H9 (cell line): ENCODE measurements at regions not wholly inside any gene's neighbourhood (a gene's known extent, or its start where the extent isn't known, plus 50 kb on each side); places are given as distances from the start of the nearest gene placed in this dataset.

Source experiments
- DNase-seq: peaks from one replicate; pipeline ENCODE4 v3.0.0-alpha.2; 2017
- H2AFZ ChIP-seq: one replicate; pipeline ENCODE4 v1.6.1; 2013; ENCODE audit warnings: mild to moderate bottlenecking, low read length, control low read depth, moderate library complexity
- H2AK5ac ChIP-seq: 2 replicates; pipeline ENCODE4 v1.6.1; 2013; ENCODE audit warnings: low read length, control low read depth, mixed read lengths; ENCODE audit not compliant: insufficient read length
- H2BK120ac ChIP-seq: one replicate; pipeline ENCODE4 v1.6.1; 2013; ENCODE audit warnings: low read depth, mild to moderate bottlenecking, low read length, control low read depth, inconsistent platforms; ENCODE audit not compliant: poor library complexity, severe bottlenecking
- H2BK12ac ChIP-seq: 2 replicates; pipeline ENCODE4 v1.6.1; 2013; ENCODE audit warnings: low read length, control low read depth, mixed read lengths, low read depth; ENCODE audit not compliant: insufficient read length
- H2BK15ac ChIP-seq: 2 replicates; pipeline ENCODE4 v1.6.1; 2013; ENCODE audit warnings: low read depth, low read length, control low read depth
- H2BK20ac ChIP-seq: one replicate; pipeline ENCODE4 v1.6.1; 2013; ENCODE audit warnings: low read depth, mild to moderate bottlenecking, low read length, control low read depth, inconsistent platforms; ENCODE audit not compliant: poor library complexity, severe bottlenecking
- H2BK5ac ChIP-seq: 2 replicates; pipeline ENCODE4 v1.6.1; 2013; ENCODE audit warnings: low read length, control low read depth, mixed read lengths; ENCODE audit not compliant: insufficient read length
- H3K14ac ChIP-seq: 2 replicates; pipeline ENCODE4 v1.6.1; 2013; ENCODE audit warnings: low read length, control low read depth; ENCODE audit not compliant: insufficient read depth
- H3K18ac ChIP-seq: 2 replicates; pipeline ENCODE4 v1.6.1; 2013; ENCODE audit warnings: low read depth, mild to moderate bottlenecking, mixed read lengths, low read length, control low read depth; ENCODE audit not compliant: insufficient read length
- H3K23ac ChIP-seq: 2 replicates; pipeline ENCODE4 v1.6.1; 2013; ENCODE audit warnings: low read length, control low read depth, mixed read lengths, low read depth; ENCODE audit not compliant: insufficient read length
- H3K23me2 ChIP-seq: 2 replicates; pipeline ENCODE4 v1.6.1; 2013; ENCODE audit warnings: low read depth, mild to moderate bottlenecking, mixed read lengths, low read length, control low read depth; ENCODE audit not compliant: insufficient read length, poor library complexity, severe bottlenecking
- H3K27ac ChIP-seq: 2 replicates; pipeline ENCODE4 v1.5.1; 2013; ENCODE audit warnings: low read length, control low read depth, mixed read lengths, low read depth; ENCODE audit not compliant: insufficient read length
- H3K27me3 ChIP-seq: 2 replicates; pipeline ENCODE4 v1.6.1; 2013; ENCODE audit warnings: low read length, control low read depth, inconsistent platforms; ENCODE audit not compliant: insufficient read depth
- H3K4ac ChIP-seq: 2 replicates; pipeline ENCODE4 v1.6.1; 2013; ENCODE audit warnings: low read depth, mild to moderate bottlenecking, control low read depth, inconsistent platforms, low read length, moderate library complexity
- H3K4me1 ChIP-seq: 2 replicates; pipeline ENCODE4 v1.6.1; 2013; ENCODE audit warnings: low read length, control low read depth, inconsistent platforms; ENCODE audit not compliant: insufficient read depth
- H3K4me2 ChIP-seq: 2 replicates; pipeline ENCODE4 v1.6.1; 2013; ENCODE audit warnings: low read length, control low read depth, mixed read lengths; ENCODE audit not compliant: insufficient read length, insufficient read depth
- H3K56ac ChIP-seq: 2 replicates; pipeline ENCODE4 v1.6.1; 2013; ENCODE audit warnings: low read depth, mild to moderate bottlenecking, mixed read lengths, low read length, control low read depth; ENCODE audit not compliant: insufficient read length
- H3K79me1 ChIP-seq: 2 replicates; pipeline ENCODE4 v1.6.1; 2013; ENCODE audit warnings: low read depth, mild to moderate bottlenecking, moderate library complexity, low read length, control low read depth, inconsistent platforms; ENCODE audit not compliant: insufficient read depth, poor library complexity, severe bottlenecking
- H3K79me2 ChIP-seq: 2 replicates; pipeline ENCODE4 v1.6.1; 2013; ENCODE audit warnings: low read length, control low read depth, inconsistent platforms; ENCODE audit not compliant: insufficient read depth
- H3K9ac ChIP-seq: 2 replicates; pipeline ENCODE4 v1.6.1; 2013; ENCODE audit warnings: low read length, control low read depth, mixed read lengths; ENCODE audit not compliant: insufficient read length; ENCODE audit errors: extremely low read depth
- H3K9me3 ChIP-seq: one replicate; pipeline ENCODE4 v1.6.1; 2013; ENCODE audit warnings: low read depth, low read length, inconsistent platforms; ENCODE audit not compliant: control insufficient read depth
- H3T11ph ChIP-seq: one replicate; pipeline ENCODE4 v1.6.1; 2013; ENCODE audit warnings: mild to moderate bottlenecking, low read length, control low read depth, inconsistent platforms
- H4K20me1 ChIP-seq: one replicate; pipeline ENCODE4 v1.6.1; 2013; ENCODE audit not compliant: control insufficient read depth, insufficient read length, insufficient read depth
- H4K5ac ChIP-seq: 2 replicates; pipeline ENCODE4 v1.6.1; 2013; ENCODE audit warnings: low read depth, mild to moderate bottlenecking, mixed read lengths, low read length, control low read depth; ENCODE audit not compliant: insufficient read length
- H4K8ac ChIP-seq: replicated peaks from 2 replicates; pipeline ENCODE4 v1.6.1; 2013; ENCODE audit warnings: low read length, control low read depth, mixed read lengths, low read depth; ENCODE audit not compliant: insufficient read length
- H4K91ac ChIP-seq: 2 replicates; pipeline ENCODE4 v1.6.1; 2013; ENCODE audit warnings: low read depth, mild to moderate bottlenecking, moderate library complexity, mixed read lengths, low read length, control low read depth; ENCODE audit not compliant: insufficient read length
- H3K27ac Mint-ChIP-seq, 3 experiments: 2 replicates in 2 of 3; 3 replicates in 1 of 3; pipeline ENCODE4 v1.8.0; 2020 to 2021; ENCODE audit warnings: mixed read lengths in 3 of 3, mild to moderate bottlenecking in 1 of 3, moderate library complexity in 1 of 3
- H3K27me3 Mint-ChIP-seq: 2 replicates; pipeline ENCODE4 v1.8.0; 2021; ENCODE audit warnings: low read depth, mild to moderate bottlenecking, moderate library complexity, mixed read lengths
- H3K36me3 Mint-ChIP-seq, 3 experiments: 2 replicates in 2 of 3; 3 replicates in 1 of 3; pipeline ENCODE4 v1.8.0; 2020 to 2021; ENCODE audit warnings: low read depth in 3 of 3, mixed read lengths in 3 of 3; ENCODE audit not compliant: insufficient read depth in 1 of 3
- H3K4me1 Mint-ChIP-seq, 2 experiments: 2 replicates each; pipeline ENCODE4 v1.8.0; 2020; ENCODE audit warnings: mixed read lengths in 2 of 2
- H3K4me3 Mint-ChIP-seq, 2 experiments: 2 replicates in 1 of 2; 3 replicates in 1 of 2; pipeline ENCODE4 v1.8.0; 2020 to 2021; ENCODE audit warnings: mild to moderate bottlenecking in 2 of 2, mixed read lengths in 2 of 2, moderate library complexity in 1 of 2
- H3K9me3 Mint-ChIP-seq, 2 experiments: 2 replicates in 1 of 2; 3 replicates in 1 of 2; pipeline ENCODE4 v1.8.0; 2020; ENCODE audit warnings: mild to moderate bottlenecking in 2 of 2, mixed read lengths in 2 of 2, moderate library complexity in 1 of 2
- WGBS: extraction: QIAGEN DNeasy Blood & Tissue Kit; methylation state at CpG from one replicate; pipeline ENCODE4 v1.1.7; 2013; ENCODE audit warnings: missing lambda C conversion rate, low lambda C conversion rate, mixed read lengths; ENCODE audit not compliant: insufficient read length; ENCODE audit errors: extremely low coverage; 5-methylcytosine and 5-hydroxymethylcytosine counted together
- TF ChIP-seq, protein P1 (sequence below): fragments of 200-600 bp; sonication (generic); conservative IDR thresholded peaks from 3 replicates; pipeline ENCODE4 v1.8.0; 2021; ENCODE audit warnings: antibody characterized with exemption, mild to moderate bottlenecking

DNA sequence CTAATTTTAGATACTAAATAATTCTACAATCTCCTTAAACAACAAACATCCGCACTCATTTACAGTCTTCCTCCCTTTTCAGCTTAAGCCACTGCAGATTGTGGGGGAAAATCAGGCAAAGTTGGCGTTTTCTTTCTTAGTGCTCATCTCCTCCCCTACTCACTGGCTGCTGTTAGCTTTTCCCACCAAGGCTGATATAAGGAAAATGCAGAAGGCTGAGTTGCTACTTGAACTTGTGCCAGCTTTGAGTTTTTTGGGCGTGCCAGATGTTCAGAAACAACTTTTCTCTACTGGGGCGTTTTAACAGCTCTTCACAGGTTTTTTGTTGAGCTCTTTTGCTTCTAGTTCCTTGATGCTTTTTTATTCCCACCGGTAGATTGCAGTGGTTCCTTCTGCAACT is 222.0 kb downstream of the PYDC2 start:
- Mint-ChIP-seq H3K9me3 (no peaks in the 10 kb centered on the region), H3K4me3 (no peak overlapping the region), H3K36me3 (peaks cover 0 to 4% (median 0%) of the 10 kb centered on the region in 3 experiments; a peak in 1 of 7 replicates), H3K4me1 (peaks cover 4 to 8% of the 10 kb centered on the region in 2 experiments; a peak in 3 of 4 replicates), H3K27me3 (no peaks in the 10 kb centered on the region), H3K27ac (no peak overlapping the region)
- Histone ChIP-seq H4K5ac (no peak overlapping the region), H2BK15ac (no peak overlapping the region), H3K23me2 (no peaks in the 10 kb centered on the region), H3K4ac (no peak overlapping the region), H3K27ac (no peak overlapping the region), H3K23ac (no peak overlapping the region), H3K4me1 (no peaks in the 10 kb centered on the region; the same call in 1 of the 2 replicates), H2BK12ac (no peak overlapping the region), H2BK120ac (no peak overlapping the region), H2AFZ (no peak overlapping the region), H3T11ph (no peak overlapping the region), H3K79me2 (no peaks in the 10 kb centered on the region), H2BK5ac (no peak overlapping the region), H4K20me1 (no peaks in the 10 kb centered on the region), H3K18ac (no peak overlapping the region), H2BK20ac (no peak overlapping the region), H4K91ac (no peak overlapping the region), H3K4me2 (no peak overlapping the region), H3K56ac (no peak overlapping the region), H3K27me3 (no peaks in the 10 kb centered on the region), H3K9ac (no peak overlapping the region), H3K9me3 (no peaks in the 10 kb centered on the region), H2AK5ac (no peak overlapping the region), H4K8ac (no peak overlapping the region), H3K79me1 (no peaks in the 10 kb centered on the region), H3K14ac (no peak overlapping the region)
- no peak for DNase-seq
- TF ChIP-seq, protein P1, sequence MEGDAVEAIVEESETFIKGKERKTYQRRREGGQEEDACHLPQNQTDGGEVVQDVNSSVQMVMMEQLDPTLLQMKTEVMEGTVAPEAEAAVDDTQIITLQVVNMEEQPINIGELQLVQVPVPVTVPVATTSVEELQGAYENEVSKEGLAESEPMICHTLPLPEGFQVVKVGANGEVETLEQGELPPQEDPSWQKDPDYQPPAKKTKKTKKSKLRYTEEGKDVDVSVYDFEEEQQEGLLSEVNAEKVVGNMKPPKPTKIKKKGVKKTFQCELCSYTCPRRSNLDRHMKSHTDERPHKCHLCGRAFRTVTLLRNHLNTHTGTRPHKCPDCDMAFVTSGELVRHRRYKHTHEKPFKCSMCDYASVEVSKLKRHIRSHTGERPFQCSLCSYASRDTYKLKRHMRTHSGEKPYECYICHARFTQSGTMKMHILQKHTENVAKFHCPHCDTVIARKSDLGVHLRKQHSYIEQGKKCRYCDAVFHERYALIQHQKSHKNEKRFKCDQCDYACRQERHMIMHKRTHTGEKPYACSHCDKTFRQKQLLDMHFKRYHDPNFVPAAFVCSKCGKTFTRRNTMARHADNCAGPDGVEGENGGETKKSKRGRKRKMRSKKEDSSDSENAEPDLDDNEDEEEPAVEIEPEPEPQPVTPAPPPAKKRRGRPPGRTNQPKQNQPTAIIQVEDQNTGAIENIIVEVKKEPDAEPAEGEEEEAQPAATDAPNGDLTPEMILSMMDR, result no peak
- no CpG with 5 or more reads among the region's 5 CpGs for WGBS
